ENCODE measurements at regions not wholly inside any gene's neighbourhood (a gene's known extent, or its start where the extent isn't known, plus 50 kb on each side); places are given as distances from the start of the nearest gene placed in this dataset.

DNA sequence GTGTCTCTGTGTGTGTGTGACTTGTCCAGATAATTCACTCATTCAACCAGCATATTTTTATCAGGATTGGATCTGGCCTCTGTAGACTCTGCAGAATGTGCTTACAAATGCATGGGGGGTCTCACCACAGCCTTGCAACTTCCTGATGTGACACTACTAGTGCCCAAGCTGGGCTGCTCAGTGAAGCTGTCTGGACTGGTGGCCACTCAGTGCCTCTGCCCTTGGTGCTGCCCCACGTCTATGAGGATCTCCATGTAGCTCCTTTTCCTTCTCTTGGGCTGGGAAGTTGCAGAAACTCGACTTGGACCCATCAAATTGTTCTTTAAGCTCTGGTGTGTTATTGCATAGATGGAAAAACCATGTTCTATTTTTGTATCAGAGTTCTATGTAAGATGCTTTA, 75.8 kb downstream of the NRN1 start:
- Histone ChIP-seq H3K9me3 (ENCODE audit: severe bottlenecking) (no peaks in the 10 kb centered on the region), H3K27me3 (ENCODE audit: insufficient read depth, poor library complexity, severe bottlenecking) (peaks cover 23% of the 10 kb centered on the region), H3K27ac (ENCODE audit: poor library complexity, severe bottlenecking) (no peak overlapping the region), H3K4me3 (ENCODE audit: severe bottlenecking) (no peak overlapping the region), H3K36me3 (ENCODE audit: low read depth) (no peaks in the 10 kb centered on the region), H3K4me1 (ENCODE audit: insufficient read depth, poor library complexity, severe bottlenecking) (no peaks in the 10 kb centered on the region)
- DNase-seq (ENCODE audit: low spot score) (no peak), ATAC-seq (ENCODE audit: low read depth) (no peak)
- TF ChIP-seq, protein P1, sequence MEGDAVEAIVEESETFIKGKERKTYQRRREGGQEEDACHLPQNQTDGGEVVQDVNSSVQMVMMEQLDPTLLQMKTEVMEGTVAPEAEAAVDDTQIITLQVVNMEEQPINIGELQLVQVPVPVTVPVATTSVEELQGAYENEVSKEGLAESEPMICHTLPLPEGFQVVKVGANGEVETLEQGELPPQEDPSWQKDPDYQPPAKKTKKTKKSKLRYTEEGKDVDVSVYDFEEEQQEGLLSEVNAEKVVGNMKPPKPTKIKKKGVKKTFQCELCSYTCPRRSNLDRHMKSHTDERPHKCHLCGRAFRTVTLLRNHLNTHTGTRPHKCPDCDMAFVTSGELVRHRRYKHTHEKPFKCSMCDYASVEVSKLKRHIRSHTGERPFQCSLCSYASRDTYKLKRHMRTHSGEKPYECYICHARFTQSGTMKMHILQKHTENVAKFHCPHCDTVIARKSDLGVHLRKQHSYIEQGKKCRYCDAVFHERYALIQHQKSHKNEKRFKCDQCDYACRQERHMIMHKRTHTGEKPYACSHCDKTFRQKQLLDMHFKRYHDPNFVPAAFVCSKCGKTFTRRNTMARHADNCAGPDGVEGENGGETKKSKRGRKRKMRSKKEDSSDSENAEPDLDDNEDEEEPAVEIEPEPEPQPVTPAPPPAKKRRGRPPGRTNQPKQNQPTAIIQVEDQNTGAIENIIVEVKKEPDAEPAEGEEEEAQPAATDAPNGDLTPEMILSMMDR (IDR thresholded peaks at IDR 0.05; ENCODE audit: poor library complexity, severe bottlenecking), result no peak

DNA sequence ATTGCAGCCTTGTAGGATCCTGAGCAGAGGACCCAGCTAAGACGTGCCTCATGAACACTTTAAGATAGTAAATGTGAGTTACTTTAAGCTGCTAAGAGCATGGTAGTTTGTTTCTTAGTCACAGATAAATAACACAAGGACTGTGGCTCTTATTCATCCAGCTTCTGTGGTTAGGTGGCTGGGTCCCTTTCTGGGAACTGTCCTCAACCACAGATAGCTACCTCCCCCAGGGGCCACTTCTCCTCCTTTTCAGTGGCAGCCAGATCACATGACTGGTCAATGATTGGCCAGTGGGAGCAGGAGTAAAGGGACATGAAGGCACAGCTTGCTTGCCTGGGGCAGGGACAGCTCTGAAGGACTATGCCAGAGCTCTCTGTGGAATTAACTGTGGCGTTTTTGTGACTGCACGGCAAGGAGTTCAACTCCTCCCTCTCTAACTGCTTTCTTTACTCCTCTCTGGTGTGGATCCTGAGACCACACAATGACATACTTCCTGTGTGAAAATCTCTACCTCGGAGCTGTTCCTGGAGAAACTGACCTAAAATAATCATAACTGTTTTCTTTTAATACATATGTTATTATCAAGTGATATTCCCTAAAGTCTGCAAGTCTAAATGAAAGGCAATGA, 76.5 kb downstream of the NRN1 start:
- H3K36me3 ChIP-seq (ENCODE audit: low read depth), result no peaks in the 10 kb centered on the region
- H3K4me3 ChIP-seq (ENCODE audit: severe bottlenecking), result no peak overlapping the region
- no peak for DNase-seq (ENCODE audit: low spot score)
- TF ChIP-seq, protein P1 (IDR thresholded peaks at IDR 0.05; ENCODE audit: poor library complexity, severe bottlenecking), result no peak
- no peak for ATAC-seq (ENCODE audit: low read depth)
- no peaks in the 10 kb centered on the region for H3K4me1 ChIP-seq (ENCODE audit: insufficient read depth, poor library complexity, severe bottlenecking)
- no peaks in the 10 kb centered on the region for H3K9me3 ChIP-seq (ENCODE audit: severe bottlenecking)
- H3K27ac ChIP-seq (ENCODE audit: poor library complexity, severe bottlenecking), result no peak overlapping the region
- H3K27me3 ChIP-seq (ENCODE audit: insufficient read depth, poor library complexity, severe bottlenecking), result peaks cover 23% of the 10 kb centered on the region

DNA sequence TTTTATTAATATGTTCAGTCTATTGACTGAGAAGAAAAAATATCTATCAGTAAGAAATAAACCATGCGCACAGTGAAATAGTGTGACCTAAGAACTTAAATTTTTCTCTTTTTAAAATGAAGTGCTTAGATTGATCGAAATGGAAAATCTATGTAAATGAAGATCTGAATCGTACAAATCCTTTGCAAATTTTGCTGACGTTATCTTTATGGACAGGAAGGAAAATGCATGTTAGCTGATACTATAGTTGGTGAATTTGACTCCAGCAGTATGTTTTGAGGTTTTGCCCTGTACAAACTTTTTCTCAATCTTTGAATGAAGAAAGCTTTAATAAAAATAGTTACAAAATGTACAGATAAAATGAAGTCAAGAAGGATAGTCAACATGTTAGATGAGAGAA, 82.9 kb downstream of the NRN1 start:
- ATAC-seq (ENCODE audit: low read depth) (no peak), DNase-seq (ENCODE audit: low spot score) (no peak)
- H3K27me3 ChIP-seq (ENCODE audit: insufficient read depth, poor library complexity, severe bottlenecking), result peaks cover 46% of the 10 kb centered on the region
- no peaks in the 10 kb centered on the region for H3K4me1 ChIP-seq (ENCODE audit: insufficient read depth, poor library complexity, severe bottlenecking)
- no peak overlapping the region for H3K4me3 ChIP-seq (ENCODE audit: severe bottlenecking)
- TF ChIP-seq, protein P1 (IDR thresholded peaks at IDR 0.05; ENCODE audit: poor library complexity, severe bottlenecking), result no peak
- H3K36me3 ChIP-seq (ENCODE audit: low read depth), result no peaks in the 10 kb centered on the region
- H3K9me3 ChIP-seq (ENCODE audit: severe bottlenecking), result no peaks in the 10 kb centered on the region
- no peak overlapping the region for H3K27ac ChIP-seq (ENCODE audit: poor library complexity, severe bottlenecking)

DNA sequence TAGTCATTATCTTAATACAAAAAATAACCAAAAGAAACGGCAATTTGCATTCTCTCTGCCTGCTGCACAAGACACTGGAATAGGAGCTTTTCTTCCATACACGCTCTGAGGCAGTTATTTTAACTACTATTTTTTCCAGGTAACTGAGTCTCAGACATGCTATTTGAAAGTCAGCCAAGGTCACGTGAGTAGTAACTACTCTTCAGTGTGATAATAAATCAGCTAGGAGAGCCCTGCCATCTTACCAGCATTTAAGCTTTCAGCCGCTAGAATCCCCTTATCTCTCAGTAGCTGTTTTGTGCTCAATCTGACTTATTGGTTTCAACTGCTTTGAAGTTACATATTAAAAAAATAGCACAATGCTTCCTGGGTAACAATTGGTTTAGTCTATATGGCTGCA, 84.5 kb downstream of the NRN1 start:
- DNase-seq (ENCODE audit: low spot score), result no peak
- Histone ChIP-seq H3K4me1 (ENCODE audit: insufficient read depth, poor library complexity, severe bottlenecking) (no peaks in the 10 kb centered on the region), H3K27ac (ENCODE audit: poor library complexity, severe bottlenecking) (no peak overlapping the region), H3K4me3 (ENCODE audit: severe bottlenecking) (no peak overlapping the region), H3K36me3 (ENCODE audit: low read depth) (no peaks in the 10 kb centered on the region), H3K27me3 (ENCODE audit: insufficient read depth, poor library complexity, severe bottlenecking) (peaks cover 51% of the 10 kb centered on the region), H3K9me3 (ENCODE audit: severe bottlenecking) (no peaks in the 10 kb centered on the region)
- no peak for ATAC-seq (ENCODE audit: low read depth)
- TF ChIP-seq, protein P1 (IDR thresholded peaks at IDR 0.05; ENCODE audit: poor library complexity, severe bottlenecking), result no peak

DNA sequence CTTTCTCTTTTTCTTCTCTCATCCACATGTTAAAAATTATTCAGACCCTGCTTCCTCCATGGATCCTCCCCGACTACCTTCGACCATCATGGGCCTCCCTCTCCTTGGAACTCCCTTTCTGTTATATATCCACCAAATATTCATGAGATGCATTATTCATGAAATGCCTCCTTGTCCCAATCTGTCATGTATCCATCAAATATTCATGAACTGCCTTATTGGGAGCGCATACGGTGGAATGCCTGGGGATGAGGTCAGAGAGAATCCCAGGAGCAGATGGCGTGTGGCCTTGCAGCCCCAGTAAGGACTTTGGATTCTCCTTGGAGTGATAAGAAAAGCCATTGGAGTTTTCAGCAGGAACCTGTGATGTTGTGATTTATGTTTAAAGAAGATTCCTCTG, 97.0 kb downstream of the NRN1 start:
- H3K27me3 ChIP-seq (ENCODE audit: insufficient read depth, poor library complexity, severe bottlenecking), result peaks cover 1% of the 10 kb centered on the region
- TF ChIP-seq, protein P1 (IDR thresholded peaks at IDR 0.05; ENCODE audit: poor library complexity, severe bottlenecking), result no peak
- no peak for DNase-seq (ENCODE audit: low spot score)
- peaks cover 6% of the 10 kb centered on the region for H3K4me1 ChIP-seq (ENCODE audit: insufficient read depth, poor library complexity, severe bottlenecking)
- H3K27ac ChIP-seq (ENCODE audit: poor library complexity, severe bottlenecking), result no peak overlapping the region
- H3K36me3 ChIP-seq (ENCODE audit: low read depth), result no peaks in the 10 kb centered on the region
- no peak for ATAC-seq (ENCODE audit: low read depth)
- H3K9me3 ChIP-seq (ENCODE audit: severe bottlenecking), result no peaks in the 10 kb centered on the region
- no peak overlapping the region for H3K4me3 ChIP-seq (ENCODE audit: severe bottlenecking)
